ENCODE measurements at regions not wholly inside any gene's neighbourhood (a gene's known extent, or its start where the extent isn't known, plus 50 kb on each side); places are given as distances from the start of the nearest gene placed in this dataset.

- TF ChIP-seq, protein P1, sequence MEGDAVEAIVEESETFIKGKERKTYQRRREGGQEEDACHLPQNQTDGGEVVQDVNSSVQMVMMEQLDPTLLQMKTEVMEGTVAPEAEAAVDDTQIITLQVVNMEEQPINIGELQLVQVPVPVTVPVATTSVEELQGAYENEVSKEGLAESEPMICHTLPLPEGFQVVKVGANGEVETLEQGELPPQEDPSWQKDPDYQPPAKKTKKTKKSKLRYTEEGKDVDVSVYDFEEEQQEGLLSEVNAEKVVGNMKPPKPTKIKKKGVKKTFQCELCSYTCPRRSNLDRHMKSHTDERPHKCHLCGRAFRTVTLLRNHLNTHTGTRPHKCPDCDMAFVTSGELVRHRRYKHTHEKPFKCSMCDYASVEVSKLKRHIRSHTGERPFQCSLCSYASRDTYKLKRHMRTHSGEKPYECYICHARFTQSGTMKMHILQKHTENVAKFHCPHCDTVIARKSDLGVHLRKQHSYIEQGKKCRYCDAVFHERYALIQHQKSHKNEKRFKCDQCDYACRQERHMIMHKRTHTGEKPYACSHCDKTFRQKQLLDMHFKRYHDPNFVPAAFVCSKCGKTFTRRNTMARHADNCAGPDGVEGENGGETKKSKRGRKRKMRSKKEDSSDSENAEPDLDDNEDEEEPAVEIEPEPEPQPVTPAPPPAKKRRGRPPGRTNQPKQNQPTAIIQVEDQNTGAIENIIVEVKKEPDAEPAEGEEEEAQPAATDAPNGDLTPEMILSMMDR (IDR thresholded peaks at IDR 0.05; ENCODE audit: insufficient read depth, low read depth, low read length, missing control alignments): no peak
- DNase-seq (ENCODE audit: low read depth): no peak
Observed at GRCh38 chr5:40078898-40079575, 600.7 kb upstream of the PTGER4 start.

DNA sequence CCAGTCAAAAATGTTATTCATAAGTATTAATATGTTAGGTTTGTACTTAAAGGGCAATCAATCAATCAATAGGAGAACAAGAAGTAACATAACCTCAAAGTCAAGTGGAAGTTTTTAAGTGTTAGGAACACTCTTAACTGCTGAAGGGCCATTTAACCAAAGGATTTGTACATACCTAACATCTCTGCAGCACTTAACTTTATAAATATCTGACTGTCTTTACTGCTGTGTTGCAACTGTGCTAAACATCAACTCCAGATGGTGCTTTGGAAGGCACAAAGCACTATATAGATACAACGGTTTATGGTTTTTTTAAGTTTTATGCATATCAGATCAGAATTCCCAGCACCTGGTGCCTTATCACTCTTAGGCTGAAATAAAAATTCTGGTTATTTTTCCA lies 604.9 kb upstream of the PTGER4 start:
- TF ChIP-seq, protein P1 (IDR thresholded peaks at IDR 0.05; ENCODE audit: insufficient read depth, low read depth, low read length, missing control alignments): no peak
- no peak for DNase-seq (ENCODE audit: low read depth)
- no peak overlapping the region for H3K4me3 ChIP-seq (ENCODE audit: low read depth, low read length)

More at GRCh38 chr5:40078898-40079575, 600.7 kb upstream of the PTGER4 start:
- no peak overlapping the region for H3K4me3 ChIP-seq (ENCODE audit: low read depth, low read length)

- TF ChIP-seq, protein P1 (IDR thresholded peaks at IDR 0.05; ENCODE audit: insufficient read depth, low read depth, low read length, missing control alignments): no peak
- no peak overlapping the region for H3K4me3 ChIP-seq (ENCODE audit: low read depth, low read length)
- DNase-seq (ENCODE audit: low read depth): no peak
Observed at GRCh38 chr5:40073927-40074326, 605.8 kb upstream of the PTGER4 start.

DNA sequence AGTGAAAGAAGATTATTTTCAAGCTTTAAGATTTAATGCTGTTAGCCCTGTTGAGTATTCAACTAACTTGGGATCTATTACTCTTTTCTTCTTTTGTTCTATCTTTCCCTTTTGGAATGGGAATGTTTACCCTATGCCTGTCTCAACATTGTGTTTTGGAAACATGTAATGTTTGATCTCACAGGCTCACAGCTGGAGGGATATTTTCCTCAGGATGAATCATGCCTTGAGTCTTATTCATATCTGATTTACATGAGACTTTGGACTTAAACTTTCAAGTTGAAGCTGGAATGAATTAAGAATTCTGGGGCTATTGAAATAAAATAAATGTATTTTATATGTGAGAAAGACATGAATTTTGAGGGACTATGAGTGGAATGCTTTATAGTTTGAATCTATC lies 607.8 kb upstream of the PTGER4 start:
- no peak for DNase-seq (ENCODE audit: low read depth)
- TF ChIP-seq, protein P1 (IDR thresholded peaks at IDR 0.05; ENCODE audit: insufficient read depth, low read depth, low read length, missing control alignments): no peak
- no peak overlapping the region for H3K4me3 ChIP-seq (ENCODE audit: low read depth, low read length)

- DNase-seq (ENCODE audit: low read depth): no peak
- TF ChIP-seq, protein P1 (IDR thresholded peaks at IDR 0.05; ENCODE audit: insufficient read depth, low read depth, low read length, missing control alignments): no peak
- no peak overlapping the region for H3K4me3 ChIP-seq (ENCODE audit: low read depth, low read length)
Observed at GRCh38 chr5:40066616-40067015, 613.1 kb upstream of the PTGER4 start.

DNA sequence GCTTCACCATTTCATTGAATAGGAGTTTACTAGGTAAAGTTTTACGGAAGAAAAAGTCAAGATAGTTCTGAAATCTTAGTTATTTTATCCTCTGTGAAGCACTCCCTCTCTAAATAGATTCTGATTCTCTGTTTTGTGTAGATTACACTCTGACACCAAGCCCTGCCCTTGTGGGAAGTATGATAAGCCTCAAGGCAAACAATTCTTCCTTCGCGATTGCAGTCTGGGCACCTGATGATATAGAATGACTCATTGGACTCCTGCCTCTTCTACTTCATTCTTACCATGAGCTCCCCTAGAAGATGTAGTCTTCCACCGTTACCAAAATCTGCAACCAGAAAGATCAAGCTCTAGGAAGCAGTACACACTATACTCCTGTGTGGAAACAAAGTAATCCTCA lies 626.9 kb upstream of the PTGER4 start:
- no peak overlapping the region for H3K4me3 ChIP-seq (ENCODE audit: low read depth, low read length)
- no peak for DNase-seq (ENCODE audit: low read depth)
- TF ChIP-seq, protein P1 (IDR thresholded peaks at IDR 0.05; ENCODE audit: insufficient read depth, low read depth, low read length, missing control alignments): no peak

- TF ChIP-seq, protein P1 (IDR thresholded peaks at IDR 0.05; ENCODE audit: insufficient read depth, low read depth, low read length, missing control alignments): no peak
- DNase-seq (ENCODE audit: low read depth): no peak
- H3K4me3 ChIP-seq (ENCODE audit: low read depth, low read length): no peak overlapping the region
Observed at GRCh38 chr5:40046792-40047191, 622.0 kb upstream of the DAB2 start.
